C4-2B (cell line): ENCODE measurements at regions not wholly inside any gene's neighbourhood (a gene's known extent, or its start where the extent isn't known, plus 50 kb on each side); places are given as distances from the start of the nearest gene placed in this dataset.

Source experiments
- H3K27ac ChIP-seq: fragments of 450-650 bp; 2 replicates; pipeline ENCODE4 v1.5.1; 2017
- ZFX ChIP-seq: fragments of 450-650 bp; IDR thresholded peaks from 2 replicates; pipeline ENCODE4 v1.6.1; 2017
- TF ChIP-seq, protein P1 (sequence below): fragments of 450-650 bp; conservative IDR thresholded peaks from 2 replicates; pipeline ENCODE4 v1.5.1; 2017; ENCODE audit warnings: mild to moderate bottlenecking

DNA sequence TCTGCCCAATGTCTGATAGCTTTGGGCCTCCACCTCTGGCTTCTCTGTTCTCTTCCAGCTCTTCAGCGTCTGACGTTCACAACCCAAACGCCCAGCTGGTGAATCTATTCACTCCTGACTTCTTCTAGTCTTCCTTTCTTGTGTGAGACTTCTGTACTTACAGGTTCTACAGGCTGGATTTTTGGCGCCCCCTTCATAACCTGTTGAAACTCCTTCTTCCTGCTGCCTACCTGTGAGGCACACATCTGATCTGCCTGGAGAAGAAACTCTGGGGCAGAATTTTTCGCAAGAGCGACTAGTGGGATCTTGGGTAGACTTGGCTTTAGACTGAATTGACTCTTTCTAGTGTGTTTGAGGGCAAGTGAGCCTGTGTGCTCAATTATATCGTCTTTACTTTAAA is 249.3 kb downstream of the REEP3 start:
- no peak for TF ChIP-seq ZFX
- TF ChIP-seq, protein P1, sequence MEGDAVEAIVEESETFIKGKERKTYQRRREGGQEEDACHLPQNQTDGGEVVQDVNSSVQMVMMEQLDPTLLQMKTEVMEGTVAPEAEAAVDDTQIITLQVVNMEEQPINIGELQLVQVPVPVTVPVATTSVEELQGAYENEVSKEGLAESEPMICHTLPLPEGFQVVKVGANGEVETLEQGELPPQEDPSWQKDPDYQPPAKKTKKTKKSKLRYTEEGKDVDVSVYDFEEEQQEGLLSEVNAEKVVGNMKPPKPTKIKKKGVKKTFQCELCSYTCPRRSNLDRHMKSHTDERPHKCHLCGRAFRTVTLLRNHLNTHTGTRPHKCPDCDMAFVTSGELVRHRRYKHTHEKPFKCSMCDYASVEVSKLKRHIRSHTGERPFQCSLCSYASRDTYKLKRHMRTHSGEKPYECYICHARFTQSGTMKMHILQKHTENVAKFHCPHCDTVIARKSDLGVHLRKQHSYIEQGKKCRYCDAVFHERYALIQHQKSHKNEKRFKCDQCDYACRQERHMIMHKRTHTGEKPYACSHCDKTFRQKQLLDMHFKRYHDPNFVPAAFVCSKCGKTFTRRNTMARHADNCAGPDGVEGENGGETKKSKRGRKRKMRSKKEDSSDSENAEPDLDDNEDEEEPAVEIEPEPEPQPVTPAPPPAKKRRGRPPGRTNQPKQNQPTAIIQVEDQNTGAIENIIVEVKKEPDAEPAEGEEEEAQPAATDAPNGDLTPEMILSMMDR: peak; percentile 18; the same call in 1 of the 2 replicates

DNA sequence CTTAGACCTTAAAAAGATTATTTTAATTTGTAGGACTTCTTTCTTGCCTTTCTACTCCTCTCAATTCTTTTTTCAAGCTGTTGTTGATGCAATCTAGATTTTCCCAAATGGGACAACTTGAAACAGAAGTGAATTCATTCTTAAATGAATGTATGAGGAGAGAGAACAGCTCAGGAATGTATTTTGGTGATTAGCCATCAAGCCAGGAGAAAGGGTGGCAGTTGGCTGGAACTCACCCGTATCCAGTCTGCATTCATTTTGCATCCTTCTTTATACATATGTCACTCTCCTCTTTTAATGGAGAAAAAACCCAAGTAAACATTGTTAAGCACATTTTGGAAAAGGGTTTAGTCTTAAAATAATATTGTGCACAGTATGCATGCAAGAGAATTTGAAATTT is 251.3 kb downstream of the REEP3 start:
- TF ChIP-seq ZFX: no peak
- TF ChIP-seq, protein P1: no peak
- H3K27ac ChIP-seq: no peak overlapping the region

More for the DNA sequence above, 249.3 kb downstream of the REEP3 start:
- no peak overlapping the region for H3K27ac ChIP-seq

DNA sequence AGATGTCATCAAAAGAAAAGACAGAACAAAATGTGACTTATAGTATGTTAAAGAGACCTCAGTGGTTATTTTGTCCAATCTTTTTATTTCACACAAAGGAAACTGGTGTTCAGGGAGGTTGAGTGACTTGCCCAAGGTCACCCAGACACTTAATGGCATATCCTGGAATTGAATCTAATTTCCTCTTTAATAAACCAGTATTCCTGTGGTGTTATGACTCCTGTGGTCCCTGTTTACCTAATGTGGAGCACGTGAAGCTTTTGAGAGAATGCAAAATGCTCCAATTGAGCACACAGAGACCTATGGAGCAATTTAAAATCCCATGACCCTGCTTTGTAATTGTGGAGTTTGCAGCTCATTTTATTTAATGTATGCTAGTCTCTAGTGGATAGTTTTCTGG is 251.9 kb downstream of the REEP3 start:
- TF ChIP-seq ZFX: no peak
- TF ChIP-seq, protein P1: no peak
- H3K27ac ChIP-seq: no peak overlapping the region

DNA sequence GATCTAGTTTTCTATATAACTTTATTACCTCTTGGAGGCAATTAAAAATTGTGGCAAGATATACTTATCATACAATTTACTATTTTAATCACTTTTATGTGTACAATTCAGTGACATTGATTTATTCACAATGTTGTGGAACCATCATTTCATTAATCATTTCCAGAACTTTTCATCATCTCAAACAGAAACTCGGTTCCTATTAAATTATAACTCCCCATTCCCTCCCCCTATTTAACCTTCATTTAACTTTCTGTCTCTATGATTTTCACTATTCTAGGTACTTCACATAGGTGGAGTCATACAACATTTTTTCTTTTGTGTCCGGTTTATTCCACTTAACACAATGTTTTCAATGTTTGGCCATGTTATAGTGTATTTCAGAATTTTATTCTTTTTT is 252.8 kb downstream of the REEP3 start:
- H3K27ac ChIP-seq: no peak overlapping the region
- TF ChIP-seq ZFX: no peak
- TF ChIP-seq, protein P1: no peak

DNA sequence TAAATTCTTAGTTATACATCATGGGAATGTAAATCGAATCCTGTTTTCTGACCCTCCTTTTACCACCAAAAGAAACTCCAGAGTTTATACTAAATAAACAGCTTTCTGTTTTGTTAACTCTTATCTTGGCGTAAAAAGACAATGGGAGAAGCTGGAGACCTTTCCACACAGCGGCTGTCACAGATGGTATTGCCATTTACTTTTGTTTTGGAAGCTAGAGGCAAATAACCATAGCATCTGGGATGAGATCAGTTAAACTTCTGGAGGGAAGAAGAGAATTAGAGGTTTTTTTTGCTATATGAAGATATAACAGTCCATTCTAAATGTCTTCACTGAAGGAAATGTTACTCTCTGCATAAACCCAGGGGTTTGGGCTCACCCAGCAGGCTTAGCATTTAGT is 258.9 kb downstream of the REEP3 start:
- H3K27ac ChIP-seq: no peak overlapping the region
- no peak for TF ChIP-seq ZFX
- TF ChIP-seq, protein P1: no peak

DNA sequence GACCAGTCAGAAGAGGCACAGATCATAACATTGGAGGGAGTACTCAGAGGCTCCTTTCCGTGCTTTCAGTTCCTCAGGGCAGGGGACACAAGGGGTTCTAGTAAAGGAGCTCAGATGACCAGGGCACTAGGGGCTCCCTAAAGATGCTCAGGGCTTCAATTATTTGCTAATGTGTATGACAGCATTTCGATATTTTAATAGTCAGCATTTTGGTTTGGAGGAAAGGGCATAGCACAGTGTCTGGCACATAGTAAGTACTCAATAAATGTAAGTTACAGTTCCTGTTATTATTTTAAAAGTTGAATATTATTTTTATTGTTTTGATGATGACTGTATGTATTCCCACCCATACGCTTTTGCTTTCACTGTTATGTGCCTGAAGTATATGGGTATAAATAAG is 260.0 kb downstream of the REEP3 start:
- no peak overlapping the region for H3K27ac ChIP-seq
- TF ChIP-seq, protein P1: no peak
- no peak for TF ChIP-seq ZFX

DNA sequence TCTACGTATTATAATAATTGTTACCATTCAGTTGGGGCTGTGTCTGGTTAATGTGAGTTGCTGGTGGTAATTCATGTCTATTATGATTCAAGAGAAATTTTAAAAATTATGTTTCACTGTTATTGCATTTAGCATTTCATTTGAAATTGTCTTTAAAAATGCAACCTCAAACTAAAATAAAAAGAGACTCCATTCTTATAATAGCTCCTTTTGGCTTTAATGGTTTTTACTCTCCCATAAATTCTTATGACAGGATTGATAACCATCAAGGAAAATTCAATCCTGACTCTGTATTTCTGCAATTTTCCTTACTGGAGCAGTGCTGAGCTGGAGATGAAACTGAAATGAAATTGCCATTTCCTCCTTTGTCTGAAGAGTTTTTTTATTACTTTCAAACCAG is 262.7 kb downstream of the REEP3 start:
- TF ChIP-seq, protein P1: no peak
- no peak for TF ChIP-seq ZFX
- H3K27ac ChIP-seq: no peak overlapping the region
